ENCODE measurements at regions not wholly inside any gene's neighbourhood (a gene's known extent, or its start where the extent isn't known, plus 50 kb on each side); places are given as distances from the start of the nearest gene placed in this dataset.

- no peak for DNase-seq
Observed at GRCh38 chr4:89665662-89666061, 171.3 kb downstream of the SNCA start.

DNA sequence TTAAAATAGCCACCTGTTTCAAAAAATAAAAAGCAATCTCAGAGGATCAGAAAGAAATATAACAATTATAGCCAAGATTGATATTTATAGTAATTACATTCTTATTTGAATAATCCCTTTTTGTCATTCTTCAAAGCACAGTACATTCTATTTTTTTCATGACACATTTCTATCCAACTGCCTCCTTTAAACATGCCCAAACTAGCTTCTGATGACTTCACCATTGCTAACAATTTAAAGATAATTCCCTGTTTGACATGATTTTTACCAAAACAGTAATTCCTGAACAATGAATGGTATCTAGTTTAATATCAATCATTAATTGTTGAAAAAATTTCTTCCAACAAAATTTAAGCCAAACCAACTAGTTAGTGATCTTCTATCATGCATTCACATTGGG is 172.4 kb downstream of the SNCA start:
- no peak for DNase-seq

DNA sequence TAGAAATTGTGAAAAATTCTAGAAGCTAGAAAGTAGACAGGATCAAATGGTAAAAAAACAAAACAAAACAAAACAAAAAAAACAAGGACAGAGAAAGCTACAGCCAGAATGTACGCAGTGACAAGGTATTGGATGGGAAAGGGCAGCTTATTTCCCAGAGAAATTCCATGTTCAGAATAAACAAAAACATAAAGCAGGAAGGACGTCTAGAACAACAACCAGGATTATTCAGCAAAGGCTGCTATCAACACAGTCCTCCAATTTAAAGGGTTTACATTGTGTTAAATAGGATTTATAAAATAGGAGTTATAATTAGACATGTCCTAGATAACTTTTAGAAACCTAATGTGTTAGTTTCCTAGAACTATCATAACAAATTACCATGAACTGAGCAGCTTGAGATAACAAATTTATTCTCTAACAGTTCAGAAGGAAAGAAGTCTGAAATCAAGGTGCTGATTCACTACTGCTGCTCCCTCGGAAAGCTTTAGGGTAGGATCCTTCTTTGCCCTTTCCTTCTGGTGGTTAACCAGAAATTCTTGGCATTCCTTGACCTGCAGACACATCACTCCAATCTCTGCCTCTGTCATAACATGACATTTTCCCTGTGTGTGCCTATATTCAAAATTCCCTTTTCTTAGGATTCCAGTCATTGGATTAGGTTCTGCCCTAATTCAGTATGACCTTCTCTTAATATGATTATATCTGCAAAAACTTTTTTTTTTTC is 175.6 kb downstream of the SNCA start:
- no peak for DNase-seq

DNA sequence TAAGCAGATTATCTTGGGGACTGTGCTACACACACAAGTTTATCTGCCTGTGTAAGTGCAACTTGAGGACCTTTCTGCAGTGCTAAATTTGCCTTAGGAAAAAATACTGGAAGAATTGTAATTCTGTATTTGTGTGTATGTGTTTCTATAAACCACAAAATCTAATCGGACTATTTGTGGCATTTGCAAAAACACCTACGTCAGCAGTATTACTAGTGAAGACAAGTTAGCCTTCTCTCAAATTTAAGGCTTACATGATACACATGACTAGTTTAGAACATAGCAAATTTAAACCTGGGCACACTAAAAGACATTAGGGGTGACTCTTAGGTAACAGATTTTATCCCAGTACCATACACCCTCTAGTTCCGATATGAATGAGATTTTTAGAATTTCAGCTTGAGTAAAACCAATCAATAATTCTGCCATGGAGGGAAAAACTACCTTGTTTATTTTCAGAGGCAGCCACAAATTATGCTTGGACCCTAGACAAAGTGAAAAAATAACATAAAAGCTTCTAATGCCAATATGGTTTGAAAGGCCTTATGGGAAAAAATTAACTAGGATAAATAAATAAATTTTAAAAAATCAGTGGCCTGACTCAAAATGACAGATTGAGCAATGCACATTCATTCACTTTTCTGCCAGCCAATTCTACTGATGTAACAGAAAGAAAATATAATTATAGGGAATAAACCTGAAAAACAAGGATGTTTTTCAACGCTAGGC is 176.4 kb downstream of the SNCA start:
- no peak for DNase-seq

- DNase-seq, result no peak
Observed at GRCh38 chr4:89658701-89659024, 178.3 kb downstream of the SNCA start.

- DNase-seq, result no peak
Observed at GRCh38 chr4:89657931-89658700, 178.8 kb downstream of the SNCA start.

DNA sequence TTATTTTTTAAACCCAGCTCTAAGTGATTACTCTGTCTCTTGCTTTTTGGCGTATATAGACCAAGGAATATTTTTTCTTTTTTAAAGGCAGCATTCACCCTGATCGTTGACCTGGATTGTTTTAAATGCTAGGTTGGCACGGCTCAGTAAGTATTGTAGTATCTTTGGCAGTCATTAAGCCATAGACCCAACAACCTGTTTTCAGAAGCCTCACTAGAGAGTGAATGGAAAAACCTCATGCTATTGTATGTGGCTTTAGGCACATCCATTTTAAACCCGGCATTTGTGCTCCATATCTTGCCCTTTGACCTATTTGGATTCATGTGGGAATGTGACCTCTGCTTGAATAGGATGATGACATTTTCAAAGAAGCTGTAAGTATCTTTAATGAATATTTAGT is 183.9 kb downstream of the SNCA start:
- DNase-seq, result no peak

- no peak for DNase-seq
Observed at GRCh38 chr4:89645482-89645881, 191.5 kb downstream of the SNCA start.

GRCh38 chr4:89641367-89641687 is 195.6 kb downstream of the SNCA start:
- DNase-seq, result no peak

DNA sequence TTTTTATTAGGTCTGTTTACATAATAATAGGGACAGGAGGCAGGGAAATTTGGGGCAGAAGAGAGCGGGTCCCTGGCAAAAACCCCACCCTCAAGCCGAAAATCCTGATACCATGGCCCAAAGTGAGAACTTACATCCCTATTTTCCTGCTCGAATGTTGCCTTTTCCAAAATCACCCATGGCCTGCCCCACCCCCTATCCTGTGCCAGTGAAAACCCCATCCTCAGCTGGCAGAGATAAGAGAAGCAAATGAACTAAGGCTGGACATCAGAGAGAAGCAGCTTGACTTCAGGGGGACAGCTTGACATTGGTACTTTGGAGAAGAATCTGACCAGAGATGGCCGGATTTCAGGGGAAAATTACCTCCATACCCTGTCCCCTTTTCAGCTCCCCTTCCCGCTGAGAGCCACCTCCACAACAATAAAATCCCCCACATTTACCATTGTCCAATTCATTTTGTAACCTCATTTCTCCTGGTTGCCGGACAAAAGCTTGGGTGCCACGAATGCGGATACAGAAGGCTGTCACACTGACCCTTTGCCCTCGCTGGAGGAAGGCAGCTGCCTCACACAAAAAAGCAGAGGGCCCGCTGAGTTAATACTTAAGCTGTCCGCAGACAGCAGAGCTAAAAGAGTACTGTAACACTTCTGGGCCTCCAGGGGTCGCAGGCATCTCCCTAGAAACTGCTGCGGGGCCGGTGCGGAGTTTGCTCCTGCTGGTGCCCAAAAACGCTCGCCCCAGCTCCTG is 196.2 kb downstream of the SNCA start:
- no peak for DNase-seq

DNA sequence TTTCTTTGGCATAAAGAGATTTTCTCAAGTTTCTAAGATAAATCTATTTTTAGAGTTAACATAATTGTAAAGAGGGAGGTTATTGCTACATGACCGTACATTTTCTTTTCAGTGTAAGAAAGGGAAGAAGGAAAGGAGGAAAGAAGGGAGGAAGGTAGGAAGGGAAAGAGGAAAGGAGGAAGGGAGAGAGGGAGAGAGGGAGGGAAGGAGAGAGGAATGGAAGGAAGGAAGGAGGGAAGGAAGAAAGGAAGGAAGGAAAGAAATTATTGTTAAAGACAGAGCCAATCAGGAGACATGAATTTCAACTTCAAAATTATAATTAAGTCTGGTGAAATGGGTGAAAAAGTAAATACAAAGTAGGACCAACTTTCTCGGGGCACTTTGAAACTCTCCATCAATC is 197.6 kb downstream of the SNCA start:
- no peak for DNase-seq

- no peak for DNase-seq
Observed at GRCh38 chr4:89625599-89626293, 211.2 kb downstream of the SNCA start.

DNA sequence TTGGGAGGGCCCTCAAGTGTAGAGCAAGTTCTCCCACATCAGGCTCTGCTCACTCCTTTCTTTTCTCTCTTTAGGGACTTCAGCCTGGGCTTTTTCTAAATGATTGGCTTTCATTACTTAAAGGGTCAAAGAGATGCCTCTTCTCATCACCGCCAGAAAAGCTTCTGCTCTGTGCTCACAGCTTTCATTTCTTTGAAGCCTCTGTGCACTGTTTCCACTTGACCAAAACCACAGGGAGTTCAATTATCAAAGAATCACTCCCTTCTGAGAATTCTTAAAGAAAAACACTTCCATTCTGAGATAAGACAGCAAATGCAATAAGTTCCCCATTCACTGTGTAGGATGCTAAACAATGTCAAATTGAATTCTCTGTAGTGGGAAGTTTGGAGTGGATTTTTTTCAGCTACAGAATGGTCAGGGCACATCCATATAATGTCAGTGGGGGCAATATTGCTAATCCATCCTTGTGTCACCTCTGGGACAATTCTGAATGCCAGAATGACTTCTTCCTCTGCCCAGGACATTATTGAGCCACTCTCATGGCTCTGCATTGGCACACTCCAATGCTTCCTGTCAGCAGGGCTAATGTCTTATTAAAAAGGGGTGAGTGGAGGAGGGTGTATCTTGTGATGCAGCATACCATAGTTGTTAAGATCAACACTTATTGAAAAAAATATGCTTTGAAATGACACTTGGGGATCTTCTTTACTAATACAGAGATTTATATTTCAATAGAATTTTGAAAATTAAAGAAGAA is 217.6 kb downstream of the SNCA start:
- DNase-seq, result no peak

GRCh38 chr4:89618151-89618550 is 218.8 kb downstream of the SNCA start:
- DNase-seq, result no peak

GRCh38 chr4:89617317-89617716 is 219.6 kb downstream of the SNCA start:
- DNase-seq, result no peak

DNA sequence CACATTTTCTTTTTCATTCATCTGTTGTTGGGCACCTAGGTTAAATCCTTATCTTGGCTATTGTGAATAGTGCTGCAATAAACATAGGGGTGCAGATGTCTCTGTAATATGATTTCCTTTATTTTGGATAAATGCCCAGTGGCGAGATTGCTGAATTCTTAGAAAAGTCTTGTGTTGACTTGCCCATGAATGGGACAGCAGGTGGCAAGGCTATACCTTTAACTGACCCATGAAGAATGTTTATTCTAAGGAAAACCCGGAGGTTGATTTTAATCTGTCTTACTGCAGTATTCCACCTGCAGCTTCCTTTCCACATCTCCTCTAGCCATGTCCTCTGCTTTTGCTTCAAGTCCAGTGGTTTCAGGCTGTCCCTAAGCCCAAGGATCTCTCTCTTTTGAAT is 220.6 kb downstream of the SNCA start:
- no peak for DNase-seq

- no peak for DNase-seq
Observed at GRCh38 chr4:89615051-89615450, 221.9 kb downstream of the SNCA start.

GRCh38 chr4:89614155-89614554 is 222.8 kb downstream of the SNCA start:
- DNase-seq, result no peak

DNA sequence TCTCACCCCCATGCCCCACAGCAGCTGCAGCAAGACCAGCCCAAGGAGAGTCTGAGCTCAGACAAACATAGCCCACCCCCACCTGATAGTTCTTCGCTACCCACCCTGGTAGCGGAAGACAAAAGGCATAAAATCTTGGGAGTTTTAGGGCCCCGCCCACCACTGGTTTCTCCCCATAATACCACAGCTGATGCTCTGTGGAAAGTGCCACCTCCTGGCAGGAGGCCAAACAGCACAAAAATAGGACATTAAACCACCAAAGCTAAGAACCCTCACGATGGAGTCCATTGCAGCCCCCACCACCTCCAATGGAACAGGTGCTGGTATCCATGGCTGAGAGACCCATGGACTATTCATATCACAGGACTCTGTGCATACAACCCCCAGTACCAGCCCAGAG is 226.7 kb downstream of the SNCA start:
- DNase-seq, result no peak

DNA sequence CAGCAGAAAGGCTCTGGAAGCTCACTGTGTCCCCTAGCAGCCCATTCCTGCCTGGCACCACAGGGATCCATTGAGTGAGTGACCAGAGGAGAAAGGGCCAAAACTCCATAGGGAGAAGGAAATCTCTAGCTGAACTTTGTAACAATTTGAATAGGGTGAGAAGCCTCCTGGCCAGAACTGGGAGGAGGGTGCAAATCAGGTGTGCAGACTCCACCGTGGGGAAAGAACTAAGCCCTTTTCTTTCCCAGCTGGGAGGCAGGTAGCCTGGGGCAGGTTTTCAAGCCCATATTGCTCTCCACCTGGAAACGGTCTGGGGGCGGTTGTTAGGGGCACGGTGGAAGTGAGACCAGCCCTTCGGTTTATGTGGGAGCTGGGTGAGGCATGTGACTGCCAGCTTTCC is 227.2 kb downstream of the SNCA start:
- no peak for DNase-seq

DNA sequence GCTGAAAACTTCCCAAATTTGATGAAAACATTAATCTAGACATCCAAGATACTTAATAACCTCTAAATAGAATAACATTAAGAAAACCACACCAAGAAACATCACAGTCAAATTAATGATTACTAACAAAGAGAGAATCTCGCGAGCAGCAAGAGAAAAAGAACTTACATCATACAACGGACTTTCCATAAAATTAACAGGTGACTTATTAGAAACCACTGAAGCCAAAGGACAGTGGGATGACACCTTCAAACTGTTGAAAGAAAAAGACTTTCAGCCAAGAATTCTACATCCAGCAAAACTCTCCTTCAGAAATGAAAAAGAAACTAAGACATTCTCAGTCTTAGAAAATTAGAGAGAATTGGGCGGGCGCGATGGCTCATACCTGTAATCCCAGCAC is 232.0 kb downstream of the SNCA start:
- DNase-seq, result no peak

DNA sequence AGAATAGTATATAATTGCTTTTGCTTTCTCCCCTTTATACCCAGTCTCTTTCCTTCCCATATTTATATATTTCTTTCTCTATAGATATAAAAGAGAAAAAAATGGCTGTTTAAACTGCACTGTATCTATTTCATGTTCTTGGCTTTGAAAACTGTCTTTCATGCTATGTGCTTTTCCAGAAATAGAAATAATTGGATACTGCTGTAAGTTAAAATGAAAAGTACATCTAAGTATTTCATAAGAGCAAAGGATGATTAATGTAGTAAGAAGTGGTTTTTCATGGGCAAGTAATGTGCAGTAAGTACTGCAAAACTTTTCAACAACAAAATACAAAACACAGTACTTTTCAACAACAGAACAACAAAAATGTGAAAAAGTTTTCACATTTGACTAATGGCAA is 237.9 kb downstream of the SNCA start:
- DNase-seq, result no peak

Measured in NCI-H526 treated with DMSO at 0.1 percent for 48 hours (cell line).